D721Med (cell line): ENCODE measurements at regions not wholly inside any gene's neighbourhood (a gene's known extent, or its start where the extent isn't known, plus 50 kb on each side); places are given as distances from the start of the nearest gene placed in this dataset.
A peak's percentile ranks its signal among the peaks of the same experiment; 100 is the strongest.

Experiments
- DNase-seq: peaks from one replicate; pipeline ENCODE4 v3.0.0; 2011; ENCODE audit warnings: low spot score; ENCODE audit not compliant: insufficient read length
- FAIRE-seq: peaks from 2 replicates; lab custom pipeline; 2011; peaks lifted over from hg19 to GRCh38; lab: Jason Lieb, UNC
- TF ChIP-seq, protein P1 (sequence below): IDR thresholded peaks from 2 replicates; pipeline ENCODE4 v1.5.1; 2012; ENCODE audit warnings: mild to moderate bottlenecking, control low read depth; ENCODE audit not compliant: insufficient read depth; ENCODE audit errors: missing control alignments

DNA sequence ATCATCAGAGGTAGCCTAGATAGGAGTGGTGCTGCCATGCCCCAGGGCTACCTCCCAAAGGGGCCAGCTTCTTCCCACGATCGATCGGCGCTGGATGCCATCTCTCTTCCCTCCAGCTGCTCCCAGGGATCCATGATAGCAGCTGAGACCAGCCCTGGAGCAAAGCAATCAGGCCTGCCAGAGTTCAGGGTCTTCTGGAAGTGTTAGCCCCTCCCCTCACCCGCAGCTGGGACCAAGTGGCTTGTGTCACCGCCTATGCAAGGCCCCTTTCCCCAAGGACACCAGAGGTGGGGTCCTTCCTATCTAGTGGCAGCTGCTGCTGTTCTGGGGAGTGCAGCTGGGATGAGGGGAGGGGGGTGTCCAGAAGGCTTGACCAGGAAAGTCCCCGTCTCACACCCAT is 87.0 kb downstream of the IRF2BPL start:
- FAIRE-seq (no peak), DNase-seq (no peak)
- TF ChIP-seq, protein P1, sequence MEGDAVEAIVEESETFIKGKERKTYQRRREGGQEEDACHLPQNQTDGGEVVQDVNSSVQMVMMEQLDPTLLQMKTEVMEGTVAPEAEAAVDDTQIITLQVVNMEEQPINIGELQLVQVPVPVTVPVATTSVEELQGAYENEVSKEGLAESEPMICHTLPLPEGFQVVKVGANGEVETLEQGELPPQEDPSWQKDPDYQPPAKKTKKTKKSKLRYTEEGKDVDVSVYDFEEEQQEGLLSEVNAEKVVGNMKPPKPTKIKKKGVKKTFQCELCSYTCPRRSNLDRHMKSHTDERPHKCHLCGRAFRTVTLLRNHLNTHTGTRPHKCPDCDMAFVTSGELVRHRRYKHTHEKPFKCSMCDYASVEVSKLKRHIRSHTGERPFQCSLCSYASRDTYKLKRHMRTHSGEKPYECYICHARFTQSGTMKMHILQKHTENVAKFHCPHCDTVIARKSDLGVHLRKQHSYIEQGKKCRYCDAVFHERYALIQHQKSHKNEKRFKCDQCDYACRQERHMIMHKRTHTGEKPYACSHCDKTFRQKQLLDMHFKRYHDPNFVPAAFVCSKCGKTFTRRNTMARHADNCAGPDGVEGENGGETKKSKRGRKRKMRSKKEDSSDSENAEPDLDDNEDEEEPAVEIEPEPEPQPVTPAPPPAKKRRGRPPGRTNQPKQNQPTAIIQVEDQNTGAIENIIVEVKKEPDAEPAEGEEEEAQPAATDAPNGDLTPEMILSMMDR = no peak

DNA sequence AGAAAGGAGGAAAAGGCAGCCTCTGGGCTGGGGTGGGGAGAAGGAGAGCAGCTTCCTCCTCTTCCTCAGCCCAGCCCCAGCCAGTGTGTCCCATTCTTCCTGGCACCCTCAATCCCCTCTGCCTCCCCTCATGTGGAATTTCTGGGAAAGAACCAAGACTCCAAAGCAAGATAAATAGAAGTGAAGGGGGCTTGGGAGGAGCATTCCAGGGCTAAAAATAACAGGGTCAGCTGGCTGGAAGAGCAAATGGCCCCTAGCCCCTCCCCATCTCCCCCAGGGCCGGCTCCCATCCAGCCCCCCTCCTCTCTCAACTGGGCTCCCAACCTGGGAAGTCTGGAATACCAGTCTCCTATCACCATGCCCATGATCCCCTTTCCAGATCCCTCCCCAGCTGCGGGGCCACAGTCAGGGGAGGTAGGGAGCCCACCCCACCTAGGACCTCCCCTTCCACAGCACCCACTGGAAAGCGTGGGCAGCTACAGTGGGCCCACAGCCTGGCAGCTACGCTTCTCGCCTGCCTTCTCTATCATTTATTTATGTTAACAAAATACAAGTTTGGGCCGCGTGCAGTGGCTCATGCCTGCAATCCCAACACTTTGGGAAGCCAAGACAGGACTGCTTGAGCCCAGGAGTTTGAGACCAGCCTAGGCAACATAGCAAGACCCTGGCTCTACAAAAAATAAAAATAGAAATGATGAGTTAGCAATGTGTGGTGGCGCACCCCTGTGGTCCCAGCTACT is 88.3 kb downstream of the IRF2BPL start:
- TF ChIP-seq, protein P1 = no peak
- no peak for FAIRE-seq
- no peak for DNase-seq

GRCh38 chr14:76939015-76939742 is 89.3 kb downstream of the IRF2BPL start:
- TF ChIP-seq, protein P1 = no peak
- FAIRE-seq = no peak
- no peak for DNase-seq

- no peak for FAIRE-seq
- TF ChIP-seq, protein P1 = no peak
- no peak for DNase-seq
These were observed 90.4 kb downstream of the IRF2BPL start for GRCh38 chr14:76938092-76938500.

GRCh38 chr14:76937181-76938091 is 91.1 kb downstream of the IRF2BPL start:
- peak; percentile 77 for FAIRE-seq
- peak; percentile 94 for DNase-seq
- TF ChIP-seq, protein P1 = no peak

- no peak for FAIRE-seq
These were observed 92.0 kb downstream of the IRF2BPL start for GRCh38 chr14:76936483-76936882.

More at GRCh38 chr14:76936483-76936882, 92.0 kb downstream of the IRF2BPL start:
- no peak for DNase-seq
- TF ChIP-seq, protein P1 = no peak
